ENCODE measurements at regions not wholly inside any gene's neighbourhood (a gene's known extent, or its start where the extent isn't known, plus 50 kb on each side); places are given as distances from the start of the nearest gene placed in this dataset.

DNA sequence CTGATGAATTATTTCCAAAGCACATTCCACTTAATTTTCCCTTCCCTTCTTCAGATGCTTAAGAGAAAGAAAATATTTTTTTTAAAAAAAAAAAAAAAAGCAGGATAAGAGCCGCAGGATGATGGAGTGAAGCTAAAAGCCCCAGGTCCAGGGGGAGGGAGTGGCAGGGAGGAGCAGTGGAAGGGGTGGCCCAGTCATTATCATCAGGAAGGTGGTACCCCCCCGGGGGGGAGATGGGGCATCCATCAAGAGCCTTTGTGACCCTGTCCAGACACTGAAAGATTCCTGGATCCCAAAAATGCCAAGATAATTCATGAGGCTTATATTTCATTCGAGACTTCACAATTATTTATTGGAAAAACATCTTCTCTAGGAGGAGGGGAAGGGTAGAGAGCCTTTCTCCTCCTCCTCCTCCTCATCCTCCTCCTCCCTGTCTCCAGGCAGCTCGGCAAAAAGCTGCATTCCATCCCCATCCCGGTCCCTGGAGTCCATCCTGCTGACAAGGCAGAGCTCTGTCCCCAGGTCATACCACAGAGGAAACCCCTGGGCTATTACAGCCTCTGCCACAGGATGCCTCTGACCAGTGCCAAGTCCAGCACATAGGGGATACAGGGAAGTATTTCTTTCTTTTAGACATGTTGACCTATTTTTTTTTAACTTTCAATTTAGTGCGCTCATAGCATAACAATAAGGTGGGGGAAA lies 125.3 kb downstream of the TWIST2 start:
- TF ChIP-seq, protein P1, sequence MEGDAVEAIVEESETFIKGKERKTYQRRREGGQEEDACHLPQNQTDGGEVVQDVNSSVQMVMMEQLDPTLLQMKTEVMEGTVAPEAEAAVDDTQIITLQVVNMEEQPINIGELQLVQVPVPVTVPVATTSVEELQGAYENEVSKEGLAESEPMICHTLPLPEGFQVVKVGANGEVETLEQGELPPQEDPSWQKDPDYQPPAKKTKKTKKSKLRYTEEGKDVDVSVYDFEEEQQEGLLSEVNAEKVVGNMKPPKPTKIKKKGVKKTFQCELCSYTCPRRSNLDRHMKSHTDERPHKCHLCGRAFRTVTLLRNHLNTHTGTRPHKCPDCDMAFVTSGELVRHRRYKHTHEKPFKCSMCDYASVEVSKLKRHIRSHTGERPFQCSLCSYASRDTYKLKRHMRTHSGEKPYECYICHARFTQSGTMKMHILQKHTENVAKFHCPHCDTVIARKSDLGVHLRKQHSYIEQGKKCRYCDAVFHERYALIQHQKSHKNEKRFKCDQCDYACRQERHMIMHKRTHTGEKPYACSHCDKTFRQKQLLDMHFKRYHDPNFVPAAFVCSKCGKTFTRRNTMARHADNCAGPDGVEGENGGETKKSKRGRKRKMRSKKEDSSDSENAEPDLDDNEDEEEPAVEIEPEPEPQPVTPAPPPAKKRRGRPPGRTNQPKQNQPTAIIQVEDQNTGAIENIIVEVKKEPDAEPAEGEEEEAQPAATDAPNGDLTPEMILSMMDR (IDR thresholded peaks at IDR 0.05), result no peak
- TF ChIP-seq POLR2A (IDR thresholded peaks at IDR 0.05), result no peak
